ENCODE measurements at regions not wholly inside any gene's neighbourhood (a gene's known extent, or its start where the extent isn't known, plus 50 kb on each side); places are given as distances from the start of the nearest gene placed in this dataset.

- H3K27me3 Mint-ChIP-seq, result peaks cover 15% of the 10 kb centered on the region
Observed at GRCh38 chr14:51513933-51514332, 137.8 kb upstream of the FRMD6 start.

GRCh38 chr14:51515611-51516010, 136.1 kb upstream of the FRMD6 start:
- CTCF ChIA-PET, result interaction anchor here (1.0 kb wide), 1 partner anchor 8 kb away, joined by 3 read pairs; no protein-coding TSS in a partner anchor
- no peak overlapping the region for H3K4me3 ChIP-seq (ENCODE audit: low read length)
- H3K36me3 Mint-ChIP-seq (ENCODE audit: low read depth), result no peaks in the 10 kb centered on the region
- TF ChIP-seq, protein P1, sequence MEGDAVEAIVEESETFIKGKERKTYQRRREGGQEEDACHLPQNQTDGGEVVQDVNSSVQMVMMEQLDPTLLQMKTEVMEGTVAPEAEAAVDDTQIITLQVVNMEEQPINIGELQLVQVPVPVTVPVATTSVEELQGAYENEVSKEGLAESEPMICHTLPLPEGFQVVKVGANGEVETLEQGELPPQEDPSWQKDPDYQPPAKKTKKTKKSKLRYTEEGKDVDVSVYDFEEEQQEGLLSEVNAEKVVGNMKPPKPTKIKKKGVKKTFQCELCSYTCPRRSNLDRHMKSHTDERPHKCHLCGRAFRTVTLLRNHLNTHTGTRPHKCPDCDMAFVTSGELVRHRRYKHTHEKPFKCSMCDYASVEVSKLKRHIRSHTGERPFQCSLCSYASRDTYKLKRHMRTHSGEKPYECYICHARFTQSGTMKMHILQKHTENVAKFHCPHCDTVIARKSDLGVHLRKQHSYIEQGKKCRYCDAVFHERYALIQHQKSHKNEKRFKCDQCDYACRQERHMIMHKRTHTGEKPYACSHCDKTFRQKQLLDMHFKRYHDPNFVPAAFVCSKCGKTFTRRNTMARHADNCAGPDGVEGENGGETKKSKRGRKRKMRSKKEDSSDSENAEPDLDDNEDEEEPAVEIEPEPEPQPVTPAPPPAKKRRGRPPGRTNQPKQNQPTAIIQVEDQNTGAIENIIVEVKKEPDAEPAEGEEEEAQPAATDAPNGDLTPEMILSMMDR (IDR thresholded peaks at IDR 0.05), result no peak
- H3K27me3 Mint-ChIP-seq, result peaks cover 22% of the 10 kb centered on the region
- no peaks in the 10 kb centered on the region for H3K36me3 ChIP-seq (ENCODE audit: insufficient read depth, low read length)
- no peaks in the 10 kb centered on the region for H3K4me1 Mint-ChIP-seq (ENCODE audit: low read depth)
- H3K27me3 ChIP-seq (ENCODE audit: control insufficient read depth in 1 of 2, insufficient read depth in 2 of 2, low read length in 2 of 2), result peaks cover 5 to 6% of the 10 kb centered on the region in 2 experiments
- intact Hi-C loops (cut with DNase I, micrococcal nuclease), result no loop called here
- H3K27ac Mint-ChIP-seq, result no peak overlapping the region
- POLR2A ChIA-PET, result no interaction called here
- no peak overlapping the region for H3K4me3 Mint-ChIP-seq
- ATAC-seq (ENCODE audit: poor library complexity), result no peak
- peaks cover 2% of the 10 kb centered on the region for H3K9me3 Mint-ChIP-seq
- H3K9me3 ChIP-seq (ENCODE audit: control insufficient read depth in 1 of 2, insufficient read depth in 1 of 2, low read length in 2 of 2), result peaks cover 0 to 1% of the 10 kb centered on the region in 2 experiments
- H3K4me1 ChIP-seq (ENCODE audit: insufficient read depth, low read length), result no peaks in the 10 kb centered on the region
- DNase-seq, result no peak
- no peak overlapping the region for H3K27ac ChIP-seq (ENCODE audit: low read depth in 1 of 2, low read length in 2 of 2)

More at GRCh38 chr14:51513933-51514332, 137.8 kb upstream of the FRMD6 start:
- Mint-ChIP-seq H3K4me1 (ENCODE audit: low read depth) (no peaks in the 10 kb centered on the region), H3K9me3 (no peaks in the 10 kb centered on the region), H3K27ac (no peak overlapping the region), H3K4me3 (no peak overlapping the region), H3K36me3 (ENCODE audit: low read depth) (no peaks in the 10 kb centered on the region)
- H3K4me1 ChIP-seq (ENCODE audit: insufficient read depth, low read length), result no peaks in the 10 kb centered on the region
- no peak overlapping the region for H3K4me3 ChIP-seq (ENCODE audit: low read length)
- no peak for ATAC-seq (ENCODE audit: poor library complexity)
- CTCF ChIA-PET, result no interaction called here
- no peaks in the 10 kb centered on the region for H3K9me3 ChIP-seq (ENCODE audit: control insufficient read depth in 1 of 2, insufficient read depth in 1 of 2, low read length in 2 of 2)
- H3K27ac ChIP-seq (ENCODE audit: low read depth in 1 of 2, low read length in 2 of 2), result no peak overlapping the region
- POLR2A ChIA-PET, result no interaction called here
- TF ChIP-seq, protein P1 (IDR thresholded peaks at IDR 0.05), result no peak
- intact Hi-C loops (cut with DNase I, micrococcal nuclease), result no loop called here
- H3K36me3 ChIP-seq (ENCODE audit: insufficient read depth, low read length), result no peaks in the 10 kb centered on the region
- H3K27me3 ChIP-seq (ENCODE audit: control insufficient read depth in 1 of 2, insufficient read depth in 2 of 2, low read length in 2 of 2), result peaks cover 0 to 5% of the 10 kb centered on the region in 2 experiments
- no peak for DNase-seq

DNA sequence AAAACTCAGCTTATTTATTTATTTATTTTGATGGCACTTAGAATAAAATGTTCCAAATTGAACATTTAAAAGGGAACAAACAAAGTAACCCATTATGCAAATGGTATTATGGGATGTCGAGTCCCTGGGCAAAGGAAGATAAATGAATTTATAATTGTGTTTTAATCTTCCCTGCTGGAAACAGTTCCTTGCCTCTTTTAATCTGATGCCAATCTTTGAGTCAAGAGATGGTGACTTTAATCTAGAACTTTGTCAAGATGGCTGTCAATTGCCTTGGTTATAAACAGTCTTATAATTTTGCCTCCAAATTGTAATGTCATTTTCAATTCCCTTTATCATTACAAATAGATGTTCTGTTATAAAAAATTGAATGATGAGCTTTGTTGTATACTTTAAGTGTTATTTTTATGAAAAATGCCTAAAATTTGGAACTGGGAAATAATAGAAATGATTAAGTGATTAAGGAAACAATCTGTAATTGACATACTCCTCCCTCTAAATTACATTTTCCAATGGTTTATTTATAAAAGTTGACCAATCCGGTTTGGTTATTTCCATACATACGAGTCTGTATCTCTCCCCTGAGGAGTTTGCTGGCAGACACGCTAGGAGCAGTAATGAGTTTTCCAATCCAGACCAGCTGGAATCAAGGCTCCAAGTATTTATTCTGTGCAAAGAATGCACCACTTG, 134.9 kb upstream of the FRMD6 start:
- H3K4me3 ChIP-seq (ENCODE audit: low read length), result no peak overlapping the region
- no peak overlapping the region for H3K27ac Mint-ChIP-seq
- H3K9me3 ChIP-seq (ENCODE audit: control insufficient read depth in 1 of 2, insufficient read depth in 1 of 2, low read length in 2 of 2), result peaks cover 0 to 3% of the 10 kb centered on the region in 2 experiments
- H3K27me3 ChIP-seq (ENCODE audit: control insufficient read depth in 1 of 2, insufficient read depth in 2 of 2, low read length in 2 of 2), result peaks cover 5 to 6% of the 10 kb centered on the region in 2 experiments
- CTCF ChIA-PET, result interaction anchor here (1.0 kb wide), 1 partner anchor 9 kb away, joined by 3 read pairs; no protein-coding TSS in a partner anchor
- H3K36me3 ChIP-seq (ENCODE audit: insufficient read depth, low read length), result no peaks in the 10 kb centered on the region
- no peaks in the 10 kb centered on the region for H3K4me1 ChIP-seq (ENCODE audit: insufficient read depth, low read length)
- no peaks in the 10 kb centered on the region for H3K36me3 Mint-ChIP-seq (ENCODE audit: low read depth)
- DNase-seq, result no peak
- H3K27me3 Mint-ChIP-seq, result peaks cover 22% of the 10 kb centered on the region
- TF ChIP-seq, protein P1 (IDR thresholded peaks at IDR 0.05), result no peak
- H3K27ac ChIP-seq (ENCODE audit: low read depth in 1 of 2, low read length in 2 of 2), result no peak overlapping the region
- H3K4me1 Mint-ChIP-seq (ENCODE audit: low read depth), result no peaks in the 10 kb centered on the region
- peaks cover 2% of the 10 kb centered on the region for H3K9me3 Mint-ChIP-seq
- H3K4me3 Mint-ChIP-seq, result no peak overlapping the region
- POLR2A ChIA-PET, result no interaction called here
- intact Hi-C loops (cut with DNase I, micrococcal nuclease), result no loop called here
- no peak for ATAC-seq (ENCODE audit: poor library complexity)
